CD14-positive monocyte (primary cell): ENCODE measurements at regions not wholly inside any gene's neighbourhood (a gene's known extent, or its start where the extent isn't known, plus 50 kb on each side); places are given as distances from the start of the nearest gene placed in this dataset.

Source experiments
- DNase-seq, 3 donors: peaks; one replicate each; pipeline ENCODE4 v3.0.0-alpha.2; 2011 to 2022
- H2AFZ ChIP-seq: 2 replicates; pipeline ENCODE4 v1.6.0; 2012; ENCODE audit warnings: mild to moderate bottlenecking, low read depth, low read length, inconsistent platforms; ENCODE audit not compliant: insufficient read depth, poor library complexity, severe bottlenecking
- H3K27ac ChIP-seq, 2 donors: 1 replicate in 1 of 2; 2 replicates in 1 of 2; pipeline ENCODE4 v1.5.1; 2012 to 2013; ENCODE audit warnings: low read length in 2 of 2, control low read depth in 1 of 2, inconsistent platforms in 1 of 2, low read depth in 1 of 2, mild to moderate bottlenecking in 1 of 2
- H3K27me3 ChIP-seq, 2 donors: one replicate each; pipeline versions ENCODE4 v1.6.0 to v1.6.1; 2011 to 2013; ENCODE audit warnings: low read length in 2 of 2; ENCODE audit not compliant: control insufficient read depth in 2 of 2, insufficient read depth in 2 of 2
- H3K36me3 ChIP-seq, 2 donors: replicated peaks in 1 of 2; 1 replicate in 1 of 2; 2 replicates in 1 of 2; pipeline versions ENCODE4 v1.5.1 to v1.6.1; 2012 to 2013; ENCODE audit warnings: low read length in 2 of 2, control low read depth in 1 of 2, inconsistent platforms in 1 of 2, mild to moderate bottlenecking in 1 of 2; ENCODE audit not compliant: insufficient read depth in 2 of 2, control insufficient read depth in 1 of 2
- H3K4me1 ChIP-seq, 2 donors: 1 replicate in 1 of 2; 2 replicates in 1 of 2; pipeline versions ENCODE4 v1.5.1 to v1.6.1; 2012 to 2013; ENCODE audit warnings: low read length in 2 of 2, control low read depth in 1 of 2, inconsistent platforms in 1 of 2, mild to moderate bottlenecking in 1 of 2, moderate library complexity in 1 of 2; ENCODE audit not compliant: insufficient read depth in 2 of 2, control insufficient read depth in 1 of 2
- H3K4me2 ChIP-seq: replicated peaks from 2 replicates; pipeline ENCODE3; 2012; ENCODE audit warnings: low read length, moderate library complexity, mild to moderate bottlenecking; ENCODE audit not compliant: poor library complexity, severe bottlenecking; ENCODE audit errors: extremely low read depth
- H3K4me3 ChIP-seq, 3 experiments: fragments of 200-600 bp in 1 of 3; sonication (generic) in 1 of 3; replicated peaks in 1 of 3; 1 replicate in 2 of 3; 2 replicates in 1 of 3; pipeline ENCODE4 v1.5.1; 2011 to 2013; ENCODE audit warnings: low read length in 3 of 3, mild to moderate bottlenecking in 3 of 3, control low read depth in 2 of 3, low read depth in 2 of 3, inconsistent platforms in 1 of 3, moderate library complexity in 1 of 3
- H3K79me2 ChIP-seq: 2 replicates; pipeline ENCODE4 v1.6.0; 2012; ENCODE audit warnings: mild to moderate bottlenecking, control low read depth, inconsistent platforms, low read length, moderate library complexity; ENCODE audit not compliant: insufficient read depth
- H3K9ac ChIP-seq: 2 replicates; pipeline ENCODE4 v1.6.0; 2017; ENCODE audit warnings: low read length, mild to moderate bottlenecking; ENCODE audit not compliant: insufficient read depth, poor library complexity, severe bottlenecking
- H3K9me3 ChIP-seq, 2 donors: replicated peaks in 1 of 2; 1 replicate in 1 of 2; 2 replicates in 1 of 2; pipeline versions ENCODE4 v1.5.1 to v1.6.1; 2012 to 2013; ENCODE audit warnings: low read length in 2 of 2, control low read depth in 1 of 2; ENCODE audit not compliant: control insufficient read depth in 1 of 2, insufficient read depth in 1 of 2
- H4K20me1 ChIP-seq: 2 replicates; pipeline ENCODE4 v1.6.0; 2012; ENCODE audit warnings: mild to moderate bottlenecking, low read length, control low read depth, moderate library complexity; ENCODE audit not compliant: insufficient read depth
- H3K27ac Mint-ChIP-seq, 7 donors: one replicate each; pipeline ENCODE4 v1.8.0; 2020; ENCODE audit warnings: mild to moderate bottlenecking in 7 of 7, mixed read lengths in 7 of 7, moderate library complexity in 6 of 7, inconsistent platforms in 2 of 7
- H3K27me3 Mint-ChIP-seq, 3 donors: one replicate each; pipeline ENCODE4 v1.8.0; 2021 to 2022; ENCODE audit warnings: low read depth in 3 of 3, mild to moderate bottlenecking in 3 of 3, mixed read lengths in 3 of 3, moderate library complexity in 3 of 3, inconsistent platforms in 1 of 3
- H3K36me3 Mint-ChIP-seq, 2 donors: one replicate each; pipeline ENCODE4 v1.8.0; 2020; ENCODE audit warnings: mixed read lengths in 2 of 2, inconsistent platforms in 1 of 2, mild to moderate bottlenecking in 1 of 2
- H3K4me1 Mint-ChIP-seq: one replicate; pipeline ENCODE4 v1.8.0; 2020; ENCODE audit warnings: mild to moderate bottlenecking, mixed read lengths
- H3K4me3 Mint-ChIP-seq, 2 donors: one replicate each; pipeline ENCODE4 v1.8.0; 2020; ENCODE audit warnings: mild to moderate bottlenecking in 2 of 2, mixed read lengths in 2 of 2, moderate library complexity in 1 of 2
- H3K9me3 Mint-ChIP-seq, 7 donors: one replicate each; pipeline ENCODE4 v1.8.0; 2020 to 2022; ENCODE audit warnings: mixed read lengths in 7 of 7, mild to moderate bottlenecking in 6 of 7, moderate library complexity in 6 of 7, inconsistent platforms in 2 of 7
- CTCF ChIP-seq: fragments of 200-600 bp; IDR thresholded peaks from one replicate; pipeline ENCODE4 v1.8.0; 2022; ENCODE audit warnings: antibody characterized with exemption, mild to moderate bottlenecking
- WGBS: methylation state at CpG from one replicate; pipeline ENCODE4 v1.1.5; 2013; ENCODE audit warnings: missing lambda C conversion rate; ENCODE audit not compliant: insufficient coverage; 5-methylcytosine and 5-hydroxymethylcytosine counted together
- intact Hi-C, 2 donors: fragments of 100-400 bp; cut with micrococcal nuclease; formaldehyde crosslinking; loops; one replicate each; pipeline versions ENCODE4 v1.15.0 to v1.15.1; 2023

GRCh38 chr10:90197766-90198165 is 496.4 kb downstream of the KIF20B start:
- Mint-ChIP-seq H3K27ac (no peak overlapping the region), H3K4me1 (no peaks in the 10 kb centered on the region), H3K9me3 (peaks cover 0 to 2% (median 0%) of the 10 kb centered on the region in 7 donors), H3K4me3 (no peak overlapping the region), H3K27me3 (no peaks in the 10 kb centered on the region), H3K36me3 (no peaks in the 10 kb centered on the region)
- Histone ChIP-seq H3K27ac (no peak overlapping the region), H3K4me3 (no peak overlapping the region), H3K79me2 (no peaks in the 10 kb centered on the region), H3K4me2 (no peak overlapping the region), H3K4me1 (no peaks in the 10 kb centered on the region), H3K9ac (no peak overlapping the region), H3K27me3 (no peaks in the 10 kb centered on the region), H2AFZ (no peak overlapping the region), H3K9me3 (no peaks in the 10 kb centered on the region), H4K20me1 (no peaks in the 10 kb centered on the region), H3K36me3 (no peaks in the 10 kb centered on the region)
- no peak for DNase-seq
- no peak for TF ChIP-seq CTCF
- intact Hi-C loops: no loop called here

GRCh38 chr10:90199093-90199492 is 497.7 kb downstream of the KIF20B start:
- Histone ChIP-seq H3K9me3 (no peaks in the 10 kb centered on the region), H3K9ac (no peak overlapping the region), H4K20me1 (no peaks in the 10 kb centered on the region), H3K36me3 (no peaks in the 10 kb centered on the region), H3K27ac (no peak overlapping the region), H3K27me3 (no peaks in the 10 kb centered on the region), H3K4me1 (no peaks in the 10 kb centered on the region), H2AFZ (no peak overlapping the region), H3K79me2 (no peaks in the 10 kb centered on the region), H3K4me2 (no peak overlapping the region), H3K4me3 (no peak overlapping the region)
- Mint-ChIP-seq H3K27me3 (no peaks in the 10 kb centered on the region), H3K4me3 (no peak overlapping the region), H3K36me3 (no peaks in the 10 kb centered on the region), H3K27ac (no peak overlapping the region), H3K4me1 (no peaks in the 10 kb centered on the region), H3K9me3 (peaks cover 0 to 3% (median 0%) of the 10 kb centered on the region in 7 donors)
- no peak for DNase-seq
- intact Hi-C loops: no loop called here
- TF ChIP-seq CTCF: no peak
- WGBS: no CpG with 5 or more reads among the region's 2 CpGs
